ENCODE measurements at regions not wholly inside any gene's neighbourhood (a gene's known extent, or its start where the extent isn't known, plus 50 kb on each side); places are given as distances from the start of the nearest gene placed in this dataset.

- TF ChIP-seq CTCF (IDR thresholded peaks at IDR 0.05) (no peak), POLR2AphosphoS5 (IDR thresholded peaks at IDR 0.05; ENCODE audit: low read depth, low read length) (no peak), TCF7L2 (IDR thresholded peaks at IDR 0.05; ENCODE audit: low read depth, low read length) (no peak)
Observed at GRCh38 chr11:91041626-91042025, 818.8 kb upstream of the CHORDC1 start.
